Activated CD8-positive, alpha-beta memory T cell treated with anti-CD3 and anti-CD28 coated beads, Interleukin-2, amount 10 ng/mL, durations not matched to agents 7 days and 5 days (primary cell): ENCODE measurements at regions not wholly inside any gene's neighbourhood (a gene's known extent, or its start where the extent isn't known, plus 50 kb on each side); places are given as distances from the start of the nearest gene placed in this dataset.

ENCODE experiments used
- ATAC-seq: fragments of 150-1000 bp; cut with Tn5 transposase; one replicate; pipeline ENCODE4 v1.10.0; 2021; ENCODE audit warnings: moderate library complexity
- CTCF ChIA-PET: fragments of 350-600 bp; sonication (Branson Sonifier 250); formaldehyde crosslinking; loops from one replicate; lab custom pipeline; 2021; ENCODE audit warnings: antibody characterized with exemption; lab: Charles Lee
- DNase-seq: peaks from one replicate; pipeline ENCODE4 v3.0.0-alpha.2; 2020
- H3K27ac Mint-ChIP-seq: one replicate; pipeline ENCODE4 v1.8.0; 2021; ENCODE audit warnings: mild to moderate bottlenecking, mixed read lengths
- H3K27me3 Mint-ChIP-seq: one replicate; pipeline ENCODE4 v1.8.0; 2021; ENCODE audit warnings: mixed read lengths
- H3K36me3 Mint-ChIP-seq: one replicate; pipeline ENCODE4 v1.8.0; 2021; ENCODE audit warnings: mild to moderate bottlenecking, mixed read lengths
- H3K4me1 Mint-ChIP-seq: one replicate; pipeline ENCODE4 v1.8.0; 2021; ENCODE audit warnings: mixed read lengths
- H3K4me3 Mint-ChIP-seq: one replicate; pipeline ENCODE4 v1.8.0; 2021; ENCODE audit warnings: mild to moderate bottlenecking, moderate library complexity, mixed read lengths
- H3K9me3 Mint-ChIP-seq: one replicate; pipeline ENCODE4 v1.8.0; 2022; ENCODE audit warnings: low read depth, mixed read lengths

DNA sequence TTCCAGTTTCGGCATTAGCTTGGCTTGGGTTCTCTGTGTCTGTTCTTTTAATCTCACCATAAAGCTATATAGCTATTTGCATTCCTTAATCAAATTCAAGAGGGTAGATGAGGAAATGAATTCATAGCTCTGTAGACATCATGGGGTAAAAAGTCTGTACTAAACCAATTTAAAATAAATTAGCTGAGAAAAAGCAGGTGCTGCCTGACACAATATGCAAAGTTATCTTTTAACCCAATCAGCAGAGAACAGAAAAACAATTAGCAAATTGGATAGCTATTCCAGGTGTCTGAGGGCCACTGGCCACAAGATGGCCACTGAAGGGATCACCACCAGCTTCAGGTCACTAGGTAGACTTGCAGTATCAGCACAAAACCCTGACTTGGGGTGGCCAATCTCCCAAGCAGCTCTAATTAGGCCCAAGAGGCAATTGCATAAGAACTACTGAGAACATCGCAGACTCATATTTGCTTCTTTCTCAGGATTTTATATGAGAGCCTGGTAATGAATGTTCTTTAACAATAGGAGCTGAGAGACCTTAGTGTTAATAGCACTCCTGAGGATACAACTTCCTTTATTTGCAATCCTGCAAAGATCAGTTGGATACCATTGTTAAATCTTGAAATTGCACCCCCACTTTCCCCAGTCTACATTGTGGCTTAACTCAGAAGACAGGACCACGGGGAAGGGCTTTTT is 494.3 kb downstream of the PDCD6IP start:
- no peak overlapping the region for H3K4me3 Mint-ChIP-seq
- ATAC-seq = no peak
- no peaks in the 10 kb centered on the region for H3K36me3 Mint-ChIP-seq
- no peaks in the 10 kb centered on the region for H3K27me3 Mint-ChIP-seq
- no peak overlapping the region for H3K27ac Mint-ChIP-seq
- H3K4me1 Mint-ChIP-seq = no peaks in the 10 kb centered on the region
- H3K9me3 Mint-ChIP-seq = no peaks in the 10 kb centered on the region
- CTCF ChIA-PET = no interaction called here
- no peak for DNase-seq

DNA sequence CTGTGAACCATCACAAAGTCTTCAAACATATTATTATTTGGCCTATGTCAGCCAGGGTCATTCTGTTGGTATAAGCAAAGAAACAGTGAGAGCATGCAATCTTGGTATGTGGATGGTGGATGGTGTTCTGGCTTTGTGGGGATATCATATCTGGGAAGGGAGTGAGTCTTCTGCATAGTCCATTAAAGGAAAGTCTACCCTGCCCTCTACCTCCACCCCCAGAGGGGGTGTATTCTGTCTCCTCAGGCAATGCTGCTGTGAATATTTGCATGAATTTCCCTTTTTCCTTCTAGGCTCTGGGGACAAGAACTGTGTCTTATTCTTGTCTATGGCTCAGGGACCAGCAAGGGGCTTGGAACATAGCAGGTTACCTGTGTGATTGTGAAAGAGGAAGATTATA is 495.8 kb downstream of the PDCD6IP start:
- H3K9me3 Mint-ChIP-seq = no peaks in the 10 kb centered on the region
- H3K4me1 Mint-ChIP-seq = no peaks in the 10 kb centered on the region
- no peak for DNase-seq

GRCh38 chr3:34296796-34297195 is 498.4 kb downstream of the PDCD6IP start:
- H3K27me3 Mint-ChIP-seq = no peaks in the 10 kb centered on the region
- no peaks in the 10 kb centered on the region for H3K9me3 Mint-ChIP-seq
- DNase-seq (no peak), ATAC-seq (no peak)
- H3K27ac Mint-ChIP-seq = no peak overlapping the region
- no peaks in the 10 kb centered on the region for H3K36me3 Mint-ChIP-seq
- no peak overlapping the region for H3K4me3 Mint-ChIP-seq
- CTCF ChIA-PET = no interaction called here
- H3K4me1 Mint-ChIP-seq = no peaks in the 10 kb centered on the region

More for the DNA sequence above, 495.8 kb downstream of the PDCD6IP start:
- ATAC-seq = no peak
- no peak overlapping the region for H3K4me3 Mint-ChIP-seq
- H3K27me3 Mint-ChIP-seq = no peaks in the 10 kb centered on the region
- no peaks in the 10 kb centered on the region for H3K36me3 Mint-ChIP-seq
- H3K27ac Mint-ChIP-seq = no peak overlapping the region
- CTCF ChIA-PET = no interaction called here

DNA sequence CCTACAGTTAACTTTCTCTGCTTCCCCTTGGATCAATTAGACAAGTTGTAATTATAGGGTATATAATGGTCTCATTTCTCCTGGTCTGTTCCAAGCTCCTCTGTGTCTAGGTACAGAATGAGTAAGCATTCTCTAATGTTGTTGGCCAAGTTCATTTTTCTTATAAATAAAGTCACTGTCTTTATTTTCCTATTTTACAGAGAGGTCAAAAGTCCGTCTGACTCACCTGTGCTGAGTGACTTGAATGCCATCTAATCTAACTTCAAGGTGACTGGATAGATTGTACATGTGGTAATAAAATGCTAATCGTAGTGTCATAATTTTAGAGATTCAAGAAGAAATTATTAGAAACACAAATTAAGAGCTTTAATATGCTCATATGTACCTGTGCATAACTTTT is 500.2 kb downstream of the PDCD6IP start:
- CTCF ChIA-PET = no interaction called here
- ATAC-seq = no peak
- DNase-seq = no peak
- Mint-ChIP-seq H3K27me3 (no peaks in the 10 kb centered on the region), H3K4me1 (no peaks in the 10 kb centered on the region), H3K9me3 (no peaks in the 10 kb centered on the region), H3K27ac (no peak overlapping the region), H3K4me3 (no peak overlapping the region), H3K36me3 (no peaks in the 10 kb centered on the region)

GRCh38 chr3:34300621-34301020 is 502.2 kb downstream of the PDCD6IP start:
- H3K4me1 Mint-ChIP-seq = no peaks in the 10 kb centered on the region
- no peak overlapping the region for H3K27ac Mint-ChIP-seq
- no peaks in the 10 kb centered on the region for H3K9me3 Mint-ChIP-seq
- no peak for DNase-seq
- H3K27me3 Mint-ChIP-seq = no peaks in the 10 kb centered on the region
- H3K36me3 Mint-ChIP-seq = no peaks in the 10 kb centered on the region
- H3K4me3 Mint-ChIP-seq = no peak overlapping the region
- no peak for ATAC-seq
- CTCF ChIA-PET = no interaction called here

DNA sequence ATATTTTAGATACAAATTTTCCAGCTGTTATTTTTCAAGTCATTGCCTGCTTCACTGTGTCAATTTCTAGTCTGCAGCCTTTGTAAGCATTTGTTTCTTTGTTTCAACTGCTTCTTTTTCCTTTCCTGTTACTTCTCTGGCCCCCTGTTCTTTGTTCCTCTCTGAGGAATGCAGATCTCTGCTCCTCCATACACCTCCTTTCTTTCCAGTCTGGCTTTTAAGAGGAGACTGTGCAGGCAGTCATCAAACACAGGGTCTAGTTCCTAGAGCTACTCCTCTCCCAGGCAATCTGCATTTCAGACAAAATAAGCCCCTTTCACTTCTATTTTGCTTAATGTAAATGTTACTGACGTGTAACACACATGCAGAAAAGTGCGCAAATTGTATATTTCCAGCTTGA is 502.9 kb downstream of the PDCD6IP start:
- DNase-seq (no peak), ATAC-seq (no peak)
- no peak overlapping the region for H3K27ac Mint-ChIP-seq
- no peaks in the 10 kb centered on the region for H3K4me1 Mint-ChIP-seq
- H3K36me3 Mint-ChIP-seq = no peaks in the 10 kb centered on the region
- H3K9me3 Mint-ChIP-seq = no peaks in the 10 kb centered on the region
- no peak overlapping the region for H3K4me3 Mint-ChIP-seq
- CTCF ChIA-PET = no interaction called here
- no peaks in the 10 kb centered on the region for H3K27me3 Mint-ChIP-seq

DNA sequence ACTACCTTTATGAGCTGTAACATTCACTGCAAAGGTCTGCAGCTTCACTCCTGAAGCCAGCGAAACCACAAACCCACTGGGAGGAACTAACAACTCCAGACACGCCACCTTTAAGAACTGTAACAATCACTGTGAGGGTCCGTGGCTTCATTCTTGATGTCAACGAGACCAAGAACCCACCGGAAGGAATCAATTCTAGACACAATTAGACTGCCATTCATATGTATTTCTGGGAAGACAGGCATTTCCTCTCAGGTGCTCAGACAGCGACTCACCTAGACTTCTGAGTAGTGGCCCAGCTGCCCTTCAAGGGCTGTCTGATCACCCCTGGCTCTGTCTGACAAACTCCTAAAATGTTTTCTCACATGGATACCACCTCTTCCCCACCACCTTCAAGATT is 506.8 kb downstream of the PDCD6IP start:
- Mint-ChIP-seq H3K36me3 (no peaks in the 10 kb centered on the region), H3K27ac (no peak overlapping the region), H3K4me1 (no peaks in the 10 kb centered on the region), H3K27me3 (no peaks in the 10 kb centered on the region), H3K4me3 (no peak overlapping the region), H3K9me3 (no peaks in the 10 kb centered on the region)
- ATAC-seq = no peak
- DNase-seq = no peak
- CTCF ChIA-PET = no interaction called here

DNA sequence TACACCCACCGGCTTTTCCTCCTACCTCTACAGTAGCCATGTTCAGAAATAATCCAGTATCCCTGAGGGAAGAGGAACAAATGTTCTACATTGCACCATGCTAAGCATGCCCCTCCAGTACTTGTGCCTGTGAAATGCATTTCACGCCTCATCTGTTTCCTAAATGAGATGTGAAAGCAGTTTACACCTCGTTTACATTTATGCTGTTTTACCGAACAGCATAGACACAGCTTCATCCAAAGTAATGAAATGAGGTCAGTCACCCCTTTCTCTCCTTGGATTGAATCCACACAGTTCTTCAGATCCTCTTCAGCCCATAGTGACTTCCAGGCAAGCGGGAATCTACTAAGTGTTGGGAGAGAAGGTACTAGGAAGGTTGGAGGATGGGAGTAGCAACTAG is 514.3 kb downstream of the PDCD6IP start:
- no peaks in the 10 kb centered on the region for H3K4me1 Mint-ChIP-seq
- ATAC-seq (no peak), DNase-seq (no peak)
- H3K9me3 Mint-ChIP-seq = no peaks in the 10 kb centered on the region
- CTCF ChIA-PET = no interaction called here
- H3K27ac Mint-ChIP-seq = no peak overlapping the region
- no peaks in the 10 kb centered on the region for H3K27me3 Mint-ChIP-seq
- H3K4me3 Mint-ChIP-seq = no peak overlapping the region
- no peaks in the 10 kb centered on the region for H3K36me3 Mint-ChIP-seq

DNA sequence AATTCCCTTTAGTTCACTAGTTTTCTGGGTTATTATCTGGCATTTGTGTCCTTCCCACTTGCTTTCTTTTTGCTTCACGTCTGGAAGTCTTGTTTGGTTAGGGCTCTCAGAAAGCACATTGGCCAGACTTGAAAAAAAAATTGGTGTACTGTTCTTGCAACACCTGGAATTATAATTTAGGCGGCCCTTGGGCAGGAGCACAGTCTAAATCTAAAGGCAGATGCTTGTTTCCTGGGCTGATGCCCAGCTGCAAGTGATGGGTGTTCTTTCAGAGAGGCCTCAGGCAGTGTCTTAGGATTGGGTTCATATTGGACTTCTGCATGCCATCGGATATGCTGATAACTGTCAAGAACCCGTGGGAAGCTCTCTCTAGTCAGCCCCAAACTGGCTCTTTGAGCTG is 521.5 kb downstream of the PDCD6IP start:
- Mint-ChIP-seq H3K4me3 (no peak overlapping the region), H3K4me1 (no peaks in the 10 kb centered on the region), H3K36me3 (no peaks in the 10 kb centered on the region), H3K27me3 (no peaks in the 10 kb centered on the region), H3K27ac (no peak overlapping the region), H3K9me3 (peaks cover 3% of the 10 kb centered on the region)
- CTCF ChIA-PET = no interaction called here
- ATAC-seq = no peak
- no peak for DNase-seq

GRCh38 chr3:34323517-34323916 is 525.1 kb downstream of the PDCD6IP start:
- Mint-ChIP-seq H3K4me3 (no peak overlapping the region), H3K9me3 (no peaks in the 10 kb centered on the region), H3K36me3 (no peaks in the 10 kb centered on the region), H3K27me3 (no peaks in the 10 kb centered on the region), H3K4me1 (no peaks in the 10 kb centered on the region), H3K27ac (no peak overlapping the region)
- ATAC-seq (no peak), DNase-seq (no peak)
- CTCF ChIA-PET = no interaction called here

- CTCF ChIA-PET = no interaction called here
- H3K4me3 Mint-ChIP-seq = no peak overlapping the region
- H3K4me1 Mint-ChIP-seq = no peaks in the 10 kb centered on the region
- DNase-seq (no peak), ATAC-seq (no peak)
- no peaks in the 10 kb centered on the region for H3K9me3 Mint-ChIP-seq
- no peaks in the 10 kb centered on the region for H3K27me3 Mint-ChIP-seq
- H3K36me3 Mint-ChIP-seq = no peaks in the 10 kb centered on the region
- no peak overlapping the region for H3K27ac Mint-ChIP-seq
These were observed 548.2 kb downstream of the PDCD6IP start for GRCh38 chr3:34346656-34347055.

GRCh38 chr3:34351882-34352777 is 553.7 kb downstream of the PDCD6IP start:
- CTCF ChIA-PET = no interaction called here
- no peaks in the 10 kb centered on the region for H3K36me3 Mint-ChIP-seq
- no peak overlapping the region for H3K4me3 Mint-ChIP-seq
- H3K9me3 Mint-ChIP-seq = no peaks in the 10 kb centered on the region
- DNase-seq (no peak), ATAC-seq (no peak)
- no peaks in the 10 kb centered on the region for H3K27me3 Mint-ChIP-seq
- H3K4me1 Mint-ChIP-seq = no peaks in the 10 kb centered on the region
- no peak overlapping the region for H3K27ac Mint-ChIP-seq

DNA sequence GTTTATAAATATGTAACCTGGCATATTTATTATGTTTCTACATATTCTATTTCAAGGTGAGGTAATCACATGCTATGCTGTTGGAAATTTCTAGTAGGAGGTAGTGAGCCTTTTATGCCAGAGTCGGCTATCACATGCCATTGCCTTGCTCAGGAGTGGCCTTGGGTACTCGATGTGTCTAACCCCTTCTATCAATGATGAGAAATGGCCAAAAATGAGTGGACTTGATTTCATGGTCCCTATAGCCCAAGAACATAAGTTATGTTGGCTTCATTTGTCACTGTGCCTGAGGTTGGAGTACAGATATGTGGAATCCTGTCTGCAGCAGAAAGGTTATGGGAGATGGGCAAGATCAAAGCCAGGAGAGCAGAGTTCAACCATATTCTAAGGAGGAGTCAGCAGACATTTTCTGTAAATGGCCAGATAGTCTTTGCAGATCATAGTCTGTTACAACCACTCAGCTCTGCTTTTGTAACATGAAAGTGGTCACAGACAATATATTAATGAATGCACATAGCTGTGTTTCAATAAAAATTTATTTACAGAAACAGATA is 554.4 kb downstream of the PDCD6IP start:
- H3K4me1 Mint-ChIP-seq = no peaks in the 10 kb centered on the region
- H3K27me3 Mint-ChIP-seq = no peaks in the 10 kb centered on the region
- DNase-seq = no peak
- CTCF ChIA-PET = no interaction called here
- no peaks in the 10 kb centered on the region for H3K9me3 Mint-ChIP-seq
- no peak overlapping the region for H3K27ac Mint-ChIP-seq
- no peaks in the 10 kb centered on the region for H3K36me3 Mint-ChIP-seq
- no peak overlapping the region for H3K4me3 Mint-ChIP-seq
- ATAC-seq = no peak

DNA sequence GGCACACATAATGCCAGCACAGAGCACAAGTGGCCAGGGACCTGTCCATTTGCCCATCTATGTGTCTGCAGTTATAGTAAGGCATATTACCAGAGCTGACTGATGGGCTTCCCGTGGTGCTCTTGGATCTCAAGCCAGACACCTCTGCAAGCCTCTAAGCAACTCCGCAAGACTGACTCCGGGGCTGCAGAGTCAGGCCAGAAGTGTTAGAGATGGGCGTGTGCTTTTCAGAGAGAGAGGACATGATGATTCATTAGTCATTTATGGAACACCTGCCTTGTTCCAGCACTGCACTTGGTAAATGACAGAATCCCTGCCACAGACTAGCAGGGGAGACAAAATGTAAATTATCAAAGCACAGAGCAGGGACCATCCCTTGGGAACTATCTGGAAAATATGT is 559.0 kb downstream of the PDCD6IP start:
- no peak for ATAC-seq
- no peak for DNase-seq
- Mint-ChIP-seq H3K4me3 (no peak overlapping the region), H3K27ac (no peak overlapping the region), H3K4me1 (peaks cover 2% of the 10 kb centered on the region), H3K27me3 (no peaks in the 10 kb centered on the region), H3K9me3 (no peaks in the 10 kb centered on the region), H3K36me3 (no peaks in the 10 kb centered on the region)
- CTCF ChIA-PET = no interaction called here
